Neural progenitor cell (in vitro differentiated cells): ENCODE measurements at regions not wholly inside any gene's neighbourhood (a gene's known extent, or its start where the extent isn't known, plus 50 kb on each side); places are given as distances from the start of the nearest gene placed in this dataset.

Experiments used
- DNase-seq: peaks from one replicate; pipeline ENCODE4 v3.0.0-alpha.2; 2016; ENCODE audit warnings: low spot score
- H2AFZ ChIP-seq: fragments of 200-600 bp; sonication (generic); replicated peaks from 2 replicates; pipeline ENCODE4 v1.6.1; 2016; ENCODE audit warnings: antibody characterized with exemption
- H3F3A ChIP-seq: fragments of 200-600 bp; sonication (generic); 2 replicates; pipeline ENCODE4 v1.6.1; 2016; ENCODE audit warnings: antibody characterized with exemption, low read depth
- H3K27ac ChIP-seq: fragments of 200-600 bp; sonication (generic); 2 replicates; pipeline ENCODE4 v1.5.1; 2016; ENCODE audit warnings: mild to moderate bottlenecking
- H3K27me3 ChIP-seq: fragments of 200-600 bp; sonication (generic); 2 replicates; pipeline ENCODE4 v1.6.1; 2016; ENCODE audit warnings: mild to moderate bottlenecking, moderate library complexity
- H3K36me3 ChIP-seq: fragments of 200-600 bp; sonication (generic); 2 replicates; pipeline ENCODE4 v1.5.1; 2016
- H3K4me1 ChIP-seq: fragments of 200-600 bp; sonication (generic); 2 replicates; pipeline ENCODE4 v1.6.1; 2016; ENCODE audit warnings: mixed run types
- H3K4me2 ChIP-seq: fragments of 200-600 bp; sonication (generic); 2 replicates; pipeline ENCODE4 v1.6.1; 2016
- H3K4me3 ChIP-seq: fragments of 200-600 bp; sonication (generic); 2 replicates; pipeline ENCODE4 v1.5.1; 2016
- H3K79me2 ChIP-seq: fragments of 200-600 bp; sonication (generic); 2 replicates; pipeline ENCODE4 v1.6.1; 2016; ENCODE audit warnings: low read depth
- H3K9ac ChIP-seq: fragments of 200-600 bp; sonication (generic); 2 replicates; pipeline ENCODE4 v1.6.1; 2016
- H3K9me3 ChIP-seq: fragments of 200-600 bp; sonication (generic); 2 replicates; pipeline ENCODE4 v1.5.1; 2016; ENCODE audit warnings: low read depth
- H4K20me1 ChIP-seq: fragments of 200-600 bp; sonication (generic); 2 replicates; pipeline ENCODE4 v1.6.1; 2016; ENCODE audit warnings: low read depth
- H3K27ac Mint-ChIP-seq: 3 replicates; pipeline ENCODE4 v1.8.0; 2021; ENCODE audit warnings: mixed read lengths
- H3K27me3 Mint-ChIP-seq: 2 replicates; pipeline ENCODE4 v1.8.0; 2022; ENCODE audit warnings: low read depth, mild to moderate bottlenecking, inconsistent platforms, moderate library complexity, mixed read lengths; ENCODE audit not compliant: insufficient read depth
- H3K36me3 Mint-ChIP-seq: 3 replicates; pipeline ENCODE4 v1.8.0; 2021; ENCODE audit warnings: mixed read lengths
- H3K4me1 Mint-ChIP-seq: 3 replicates; pipeline ENCODE4 v1.8.0; 2021; ENCODE audit warnings: mixed read lengths
- H3K4me3 Mint-ChIP-seq: 3 replicates; pipeline ENCODE4 v1.8.0; 2021; ENCODE audit warnings: mild to moderate bottlenecking, moderate library complexity, mixed read lengths
- H3K9me3 Mint-ChIP-seq: 3 replicates; pipeline ENCODE4 v1.8.0; 2020; ENCODE audit warnings: mixed read lengths
- EZH2 ChIP-seq: fragments of 200-600 bp; sonication (generic); IDR thresholded peaks from 2 replicates; pipeline ENCODE4 v1.6.1; 2017; ENCODE audit warnings: antibody characterized with exemption, mild to moderate bottlenecking, moderate library complexity
- EZH2phosphoT487 ChIP-seq: fragments of 200-600 bp; sonication (generic); IDR thresholded peaks from 2 replicates; pipeline ENCODE4 v1.6.1; 2017; ENCODE audit warnings: antibody characterized with exemption
- TF ChIP-seq, protein P1 (sequence below): fragments of 200-600 bp; sonication (generic); IDR thresholded peaks from 2 replicates; pipeline ENCODE4 v1.5.1; 2017; ENCODE audit warnings: antibody characterized with exemption, mild to moderate bottlenecking

DNA sequence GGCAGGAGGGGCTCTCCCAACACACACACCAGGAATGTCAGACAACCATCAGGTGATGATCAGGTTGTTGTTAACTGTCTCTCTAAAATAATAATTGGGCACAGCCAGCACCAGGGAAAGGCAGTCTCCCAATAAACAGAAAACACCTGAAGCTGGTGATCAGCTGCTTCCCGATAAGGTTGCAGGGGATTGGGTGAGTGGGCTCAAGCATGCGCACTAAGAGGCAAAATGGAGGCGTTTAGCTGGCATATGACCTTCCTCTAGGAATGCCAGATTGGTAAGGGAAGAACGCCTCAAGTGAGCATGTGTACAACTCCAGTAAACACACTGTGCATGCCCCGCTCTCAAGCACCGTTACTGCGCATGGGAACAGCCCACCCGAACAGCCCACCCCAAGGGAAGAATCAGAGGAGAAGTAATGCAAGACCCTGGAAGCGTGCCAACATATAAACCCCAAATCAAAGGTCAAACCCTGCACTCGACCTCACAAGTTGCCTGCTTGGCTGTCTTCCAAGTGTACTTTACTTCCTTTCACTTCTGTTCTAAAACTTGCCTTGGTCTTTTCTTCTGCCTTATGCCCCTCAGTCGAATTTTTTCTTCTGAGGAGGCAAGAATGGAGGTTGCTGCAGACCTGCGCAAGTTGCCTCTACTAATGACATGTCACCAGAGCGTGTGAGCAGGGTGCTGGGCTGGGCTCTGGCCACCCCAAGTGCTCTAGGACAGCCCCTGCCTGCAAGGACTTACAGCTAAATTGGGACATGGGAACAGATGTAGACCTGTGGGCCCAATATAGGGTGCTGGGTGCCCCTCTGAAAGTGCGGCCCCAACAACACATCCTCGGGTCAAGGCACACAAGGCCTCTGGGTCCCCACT lies 200.8 kb downstream of the RHOU start:
- Mint-ChIP-seq H3K9me3 (no peaks in the 10 kb centered on the region), H3K4me1 (peaks cover 50% of the 10 kb centered on the region), H3K4me3 (no peak overlapping the region), H3K27me3 (peaks cover 14% of the 10 kb centered on the region), H3K36me3 (no peaks in the 10 kb centered on the region), H3K27ac (no peak overlapping the region)
- H3K4me3 ChIP-seq: no peak overlapping the region
- no peaks in the 10 kb centered on the region for H3K79me2 ChIP-seq
- no peak for DNase-seq
- H3F3A ChIP-seq: peaks cover 23% of the 10 kb centered on the region
- no peak overlapping the region for H3K9ac ChIP-seq
- H4K20me1 ChIP-seq: no peaks in the 10 kb centered on the region
- no peak overlapping the region for H3K27ac ChIP-seq
- no peak overlapping the region for H2AFZ ChIP-seq
- H3K36me3 ChIP-seq: no peaks in the 10 kb centered on the region
- TF ChIP-seq, protein P1, sequence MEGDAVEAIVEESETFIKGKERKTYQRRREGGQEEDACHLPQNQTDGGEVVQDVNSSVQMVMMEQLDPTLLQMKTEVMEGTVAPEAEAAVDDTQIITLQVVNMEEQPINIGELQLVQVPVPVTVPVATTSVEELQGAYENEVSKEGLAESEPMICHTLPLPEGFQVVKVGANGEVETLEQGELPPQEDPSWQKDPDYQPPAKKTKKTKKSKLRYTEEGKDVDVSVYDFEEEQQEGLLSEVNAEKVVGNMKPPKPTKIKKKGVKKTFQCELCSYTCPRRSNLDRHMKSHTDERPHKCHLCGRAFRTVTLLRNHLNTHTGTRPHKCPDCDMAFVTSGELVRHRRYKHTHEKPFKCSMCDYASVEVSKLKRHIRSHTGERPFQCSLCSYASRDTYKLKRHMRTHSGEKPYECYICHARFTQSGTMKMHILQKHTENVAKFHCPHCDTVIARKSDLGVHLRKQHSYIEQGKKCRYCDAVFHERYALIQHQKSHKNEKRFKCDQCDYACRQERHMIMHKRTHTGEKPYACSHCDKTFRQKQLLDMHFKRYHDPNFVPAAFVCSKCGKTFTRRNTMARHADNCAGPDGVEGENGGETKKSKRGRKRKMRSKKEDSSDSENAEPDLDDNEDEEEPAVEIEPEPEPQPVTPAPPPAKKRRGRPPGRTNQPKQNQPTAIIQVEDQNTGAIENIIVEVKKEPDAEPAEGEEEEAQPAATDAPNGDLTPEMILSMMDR: no peak
- H3K4me1 ChIP-seq: peaks cover 37% of the 10 kb centered on the region
- H3K4me2 ChIP-seq: no peak overlapping the region
- no peaks in the 10 kb centered on the region for H3K27me3 ChIP-seq
- H3K9me3 ChIP-seq: no peaks in the 10 kb centered on the region

DNA sequence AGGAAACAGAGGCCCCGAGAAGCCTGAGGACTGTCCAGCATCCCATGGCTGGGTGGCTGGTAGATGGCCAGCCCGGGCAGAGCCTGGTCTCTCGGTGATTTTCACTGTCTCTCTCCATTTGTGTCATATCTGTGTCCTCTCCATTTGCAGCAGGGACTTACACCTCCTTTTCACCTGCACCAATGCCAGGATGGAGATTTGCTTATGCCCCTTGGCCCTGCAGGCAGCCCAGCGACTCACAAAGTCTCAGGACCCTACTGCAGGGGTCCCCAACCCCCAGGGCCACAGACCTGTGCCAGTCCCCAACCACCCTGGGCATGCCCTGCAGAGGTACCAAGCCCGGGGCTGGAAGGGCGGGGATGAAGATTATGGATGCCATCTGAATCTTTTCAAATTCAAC lies 201.6 kb downstream of the RHOU start:
- Mint-ChIP-seq H3K27ac (no peak overlapping the region), H3K36me3 (no peaks in the 10 kb centered on the region)
- no peak overlapping the region for H3K27ac ChIP-seq

DNA sequence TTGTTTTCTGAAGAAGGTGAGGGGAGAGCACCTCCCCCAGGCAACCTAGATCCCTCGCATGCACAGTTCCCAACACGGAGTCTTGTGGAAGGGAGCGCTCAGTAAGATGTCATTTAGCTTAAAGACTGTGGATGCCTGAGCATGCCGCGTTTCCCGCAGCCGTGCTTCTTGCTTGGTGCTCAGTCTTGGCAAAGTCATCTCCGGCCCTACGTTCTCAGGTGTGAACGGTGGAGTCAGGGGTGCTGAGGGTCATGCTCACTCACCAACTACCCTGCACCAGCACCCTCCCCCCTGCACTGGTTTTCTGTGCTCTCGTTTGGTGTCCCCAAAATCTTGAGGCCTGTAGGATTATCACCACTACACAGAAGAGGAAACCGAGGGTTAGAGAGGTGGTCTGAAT lies 202.1 kb downstream of the RHOU start:
- Histone ChIP-seq H3K27me3 (no peaks in the 10 kb centered on the region), H3K9me3 (no peaks in the 10 kb centered on the region), H3F3A (peaks cover 23% of the 10 kb centered on the region), H3K4me1 (peaks cover 48% of the 10 kb centered on the region), H3K4me3 (no peak overlapping the region), H3K27ac (no peak overlapping the region), H3K79me2 (no peaks in the 10 kb centered on the region), H3K9ac (no peak overlapping the region), H2AFZ (peak overlapping the region; percentile 32), H4K20me1 (no peaks in the 10 kb centered on the region), H3K4me2 (no peak overlapping the region), H3K36me3 (no peaks in the 10 kb centered on the region)
- peaks cover 58% of the 10 kb centered on the region for H3K4me1 Mint-ChIP-seq
- H3K9me3 Mint-ChIP-seq: no peaks in the 10 kb centered on the region
- no peak overlapping the region for H3K27ac Mint-ChIP-seq
- H3K4me3 Mint-ChIP-seq: no peak overlapping the region
- H3K36me3 Mint-ChIP-seq: no peaks in the 10 kb centered on the region
- no peak for DNase-seq
- H3K27me3 Mint-ChIP-seq: peaks cover 12% of the 10 kb centered on the region
- TF ChIP-seq EZH2 (no peak), EZH2phosphoT487 (no peak)
- TF ChIP-seq, protein P1: no peak

More for the DNA sequence above, 201.6 kb downstream of the RHOU start:
- Histone ChIP-seq H3K9me3 (no peaks in the 10 kb centered on the region), H3F3A (peaks cover 23% of the 10 kb centered on the region), H4K20me1 (no peaks in the 10 kb centered on the region), H3K4me3 (no peak overlapping the region), H3K4me1 (peaks cover 44% of the 10 kb centered on the region), H2AFZ (no peak overlapping the region), H3K9ac (no peak overlapping the region), H3K4me2 (no peak overlapping the region), H3K27me3 (no peaks in the 10 kb centered on the region), H3K79me2 (no peaks in the 10 kb centered on the region), H3K36me3 (no peaks in the 10 kb centered on the region)
- Mint-ChIP-seq H3K9me3 (no peaks in the 10 kb centered on the region), H3K4me3 (no peak overlapping the region), H3K4me1 (peaks cover 55% of the 10 kb centered on the region), H3K27me3 (peaks cover 12% of the 10 kb centered on the region)
- TF ChIP-seq EZH2: no peak
- no peak for DNase-seq

DNA sequence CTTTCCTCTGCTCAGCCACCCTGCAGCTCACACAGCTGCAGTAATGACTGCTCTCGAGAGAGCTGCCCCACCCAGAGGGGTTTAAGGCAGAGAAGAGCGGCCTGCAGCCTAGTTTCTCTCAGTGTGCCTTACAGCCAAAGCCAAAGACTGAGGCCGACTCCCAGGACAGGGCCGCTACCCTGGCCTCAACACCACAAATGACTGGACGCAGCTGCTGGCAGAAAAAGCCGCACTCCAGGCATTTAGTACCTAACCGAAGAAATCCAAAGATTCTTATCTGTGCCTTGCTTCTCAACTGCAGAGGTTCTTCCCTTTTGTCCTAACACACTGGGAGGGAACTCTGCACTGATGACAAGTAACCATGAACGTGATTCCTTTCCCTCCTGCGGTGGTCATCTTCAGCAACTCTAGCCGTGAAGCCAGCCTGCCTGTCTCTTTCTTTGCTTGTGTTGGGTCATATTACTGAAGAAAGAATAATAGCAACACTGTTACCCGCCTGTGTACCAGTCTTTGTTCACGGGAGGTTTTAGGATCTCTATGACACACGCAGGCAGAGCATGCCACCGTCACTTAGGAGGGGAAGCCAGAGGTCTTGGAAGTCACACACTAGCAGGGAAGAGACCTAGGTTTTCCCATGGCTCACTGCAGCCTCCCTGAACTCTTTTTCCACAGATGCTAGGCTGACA lies 202.7 kb downstream of the RHOU start:
- no peak overlapping the region for H3K27ac ChIP-seq
- Mint-ChIP-seq H3K27ac (peak overlapping the region; percentile 83), H3K27me3 (peaks cover 12% of the 10 kb centered on the region), H3K4me3 (no peak overlapping the region), H3K36me3 (no peaks in the 10 kb centered on the region), H3K4me1 (peaks cover 60% of the 10 kb centered on the region), H3K9me3 (no peaks in the 10 kb centered on the region)
- no peaks in the 10 kb centered on the region for H3K36me3 ChIP-seq
- no peak for TF ChIP-seq EZH2phosphoT487
- TF ChIP-seq, protein P1: no peak
- TF ChIP-seq EZH2: no peak
- peaks cover 48% of the 10 kb centered on the region for H3K4me1 ChIP-seq
- H3F3A ChIP-seq: peaks cover 23% of the 10 kb centered on the region
- no peaks in the 10 kb centered on the region for H3K27me3 ChIP-seq
- H3K9ac ChIP-seq: no peak overlapping the region
- H4K20me1 ChIP-seq: no peaks in the 10 kb centered on the region
- peak; percentile 32 for DNase-seq
- no peak overlapping the region for H2AFZ ChIP-seq
- H3K4me3 ChIP-seq: no peak overlapping the region
- H3K79me2 ChIP-seq: no peaks in the 10 kb centered on the region
- no peak overlapping the region for H3K4me2 ChIP-seq
- H3K9me3 ChIP-seq: no peaks in the 10 kb centered on the region
